Activated naive CD4-positive, alpha-beta T cell treated with anti-CD3 and anti-CD28 coated beads, Interleukin-2, amount 50 U/mL, for 72 hours (primary cell): ENCODE measurements at regions not wholly inside any gene's neighbourhood (a gene's known extent, or its start where the extent isn't known, plus 50 kb on each side); places are given as distances from the start of the nearest gene placed in this dataset.
A peak's percentile ranks its signal among the peaks of the same experiment; 100 is the strongest.

Source experiments
- ATAC-seq, 2 donors: fragments of 150-1000 bp; cut with Tn5 transposase; 2 replicates each; pipeline ENCODE4 v1.10.0; 2021; ENCODE audit warnings: mild to moderate bottlenecking in 2 of 2, moderate library complexity in 2 of 2
- DNase-seq, 2 donors: peaks; one replicate each; pipeline ENCODE4 v3.0.0; 2021 to 2022; ENCODE audit warnings: low spot score in 2 of 2
- H3K27ac Mint-ChIP-seq, 2 donors: one replicate each; pipeline ENCODE4 v1.8.0; 2022; ENCODE audit warnings: mild to moderate bottlenecking in 2 of 2, mixed read lengths in 2 of 2
- H3K36me3 Mint-ChIP-seq, 2 donors: one replicate each; pipeline ENCODE4 v1.8.0; 2022; ENCODE audit warnings: mixed read lengths in 2 of 2
- H3K9me3 Mint-ChIP-seq, 2 donors: one replicate each; pipeline ENCODE4 v1.8.0; 2022; ENCODE audit warnings: mixed read lengths in 2 of 2

- ATAC-seq (no peak), DNase-seq (peak in 1 of 2 donors; percentile 20)
- no peaks in the 10 kb centered on the region for H3K36me3 Mint-ChIP-seq
- H3K27ac Mint-ChIP-seq = no peak overlapping the region
- H3K9me3 Mint-ChIP-seq = peaks cover 6 to 8% of the 10 kb centered on the region in 2 donors
Measured at GRCh38 chr1:5650283-5651026, 341.8 kb downstream of the NPHP4 start.

GRCh38 chr1:5649795-5650194, 342.4 kb downstream of the NPHP4 start:
- no peak for ATAC-seq
- Mint-ChIP-seq H3K36me3 (no peaks in the 10 kb centered on the region), H3K27ac (no peak overlapping the region), H3K9me3 (peaks cover 7 to 8% of the 10 kb centered on the region in 2 donors)
- peak in 1 of 2 donors; percentile 14 for DNase-seq

GRCh38 chr1:5649166-5649551, 343.1 kb downstream of the NPHP4 start:
- DNase-seq = peak in 1 of 2 donors; percentile 48
- ATAC-seq = no peak
- no peaks in the 10 kb centered on the region for H3K36me3 Mint-ChIP-seq
- H3K27ac Mint-ChIP-seq = no peak overlapping the region
- peaks cover 7 to 8% of the 10 kb centered on the region in 2 donors for H3K9me3 Mint-ChIP-seq

DNA sequence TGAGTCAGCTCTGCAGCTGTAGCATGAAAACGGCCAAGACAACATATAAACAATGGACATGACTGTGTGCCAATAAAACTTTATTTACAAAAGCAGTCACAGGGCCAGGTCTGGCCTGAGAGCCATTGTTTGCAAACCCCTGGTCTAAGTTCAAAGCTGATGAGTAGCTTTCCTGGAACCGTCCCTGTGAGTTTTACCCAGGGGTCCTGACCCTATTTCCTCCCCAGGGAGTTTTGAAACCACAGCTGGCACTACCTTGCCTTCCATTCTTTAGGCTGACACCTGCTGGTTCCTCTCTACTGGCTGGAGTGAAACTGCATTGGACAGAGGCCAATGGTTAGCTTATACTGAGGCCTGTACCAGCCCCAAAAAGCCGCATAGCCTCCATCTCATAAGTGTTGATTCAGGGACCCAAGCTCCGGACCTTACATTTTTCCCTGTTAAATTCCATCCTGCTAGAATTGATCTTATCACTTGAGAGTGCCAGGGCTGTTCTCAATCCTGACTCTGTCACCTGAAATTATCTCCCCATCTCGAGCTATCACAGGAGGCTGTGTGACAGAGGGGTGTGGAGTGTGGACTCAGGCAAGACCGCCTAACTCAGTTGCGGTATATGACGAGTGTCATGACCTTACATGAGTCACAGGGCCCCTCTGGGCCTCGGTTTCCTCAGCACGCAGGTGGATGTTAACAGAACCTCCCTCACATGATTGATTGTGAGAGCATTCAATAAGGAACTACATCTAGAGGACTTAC, 343.6 kb downstream of the NPHP4 start:
- Mint-ChIP-seq H3K36me3 (no peaks in the 10 kb centered on the region), H3K9me3 (peaks cover 4% of the 10 kb centered on the region in 2 donors), H3K27ac (no peak overlapping the region)
- ATAC-seq = no peak
- DNase-seq = peak in 1 of 2 donors; percentile 25

GRCh38 chr1:5647234-5647633, 345.0 kb downstream of the NPHP4 start:
- peak in 1 of 2 donors; percentile 16 for DNase-seq
- peaks cover 4% of the 10 kb centered on the region in 2 donors for H3K9me3 Mint-ChIP-seq
- ATAC-seq = no peak
- no peaks in the 10 kb centered on the region for H3K36me3 Mint-ChIP-seq
- H3K27ac Mint-ChIP-seq = no peak overlapping the region

DNA sequence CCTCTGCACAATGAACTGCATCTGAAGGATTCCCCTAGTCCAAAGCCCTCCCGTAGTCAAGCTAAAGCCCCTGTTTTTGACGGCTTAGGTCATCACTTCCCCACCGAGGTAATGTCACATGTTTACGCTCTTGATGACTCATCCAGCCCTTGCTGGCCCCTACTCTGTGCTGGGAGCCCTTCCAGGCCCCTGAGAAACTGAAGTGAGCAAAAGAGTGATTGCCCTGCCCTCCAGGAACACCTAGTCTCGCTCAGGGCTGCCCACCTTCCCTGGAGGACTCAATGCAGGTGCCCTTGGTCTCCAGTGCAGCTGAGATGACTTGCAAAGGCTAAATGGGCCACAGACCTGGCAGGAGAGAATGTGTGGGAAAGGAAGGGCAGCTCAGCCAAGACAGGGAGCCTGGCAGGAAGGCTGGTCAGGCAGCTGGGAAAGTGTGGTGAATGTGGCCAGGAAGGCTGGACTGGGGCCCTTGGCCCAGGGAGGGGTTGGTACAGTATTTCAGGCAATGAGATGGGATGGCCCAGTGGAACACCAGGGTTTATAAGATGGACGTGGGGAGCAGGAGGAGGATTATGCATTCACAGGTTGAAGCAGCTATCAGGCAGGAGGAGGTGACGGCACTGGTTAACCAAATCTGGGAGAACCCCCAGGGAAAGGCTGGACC, 345.6 kb downstream of the NPHP4 start:
- no peak overlapping the region for H3K27ac Mint-ChIP-seq
- H3K36me3 Mint-ChIP-seq = no peaks in the 10 kb centered on the region
- DNase-seq (peak in 1 of 2 donors; percentile 33), ATAC-seq (no peak)
- peaks cover 4% of the 10 kb centered on the region in 2 donors for H3K9me3 Mint-ChIP-seq

- no peaks in the 10 kb centered on the region for H3K36me3 Mint-ChIP-seq
- peaks cover 4% of the 10 kb centered on the region in 2 donors for H3K9me3 Mint-ChIP-seq
- no peak for ATAC-seq
- DNase-seq = no peak
- no peak overlapping the region for H3K27ac Mint-ChIP-seq
Measured at GRCh38 chr1:5645929-5646328, 346.3 kb downstream of the NPHP4 start.

GRCh38 chr1:5645135-5645399, 347.2 kb downstream of the NPHP4 start:
- no peak overlapping the region for H3K27ac Mint-ChIP-seq
- no peaks in the 10 kb centered on the region for H3K36me3 Mint-ChIP-seq
- H3K9me3 Mint-ChIP-seq = peaks cover 4% of the 10 kb centered on the region in 2 donors
- no peak for DNase-seq
- ATAC-seq = no peak

GRCh38 chr1:5644281-5645134, 347.7 kb downstream of the NPHP4 start:
- H3K36me3 Mint-ChIP-seq = no peaks in the 10 kb centered on the region
- H3K9me3 Mint-ChIP-seq = peaks cover 4% of the 10 kb centered on the region in 2 donors
- H3K27ac Mint-ChIP-seq = no peak overlapping the region
- DNase-seq (peak in 1 of 2 donors; percentile 34), ATAC-seq (no peak)

DNA sequence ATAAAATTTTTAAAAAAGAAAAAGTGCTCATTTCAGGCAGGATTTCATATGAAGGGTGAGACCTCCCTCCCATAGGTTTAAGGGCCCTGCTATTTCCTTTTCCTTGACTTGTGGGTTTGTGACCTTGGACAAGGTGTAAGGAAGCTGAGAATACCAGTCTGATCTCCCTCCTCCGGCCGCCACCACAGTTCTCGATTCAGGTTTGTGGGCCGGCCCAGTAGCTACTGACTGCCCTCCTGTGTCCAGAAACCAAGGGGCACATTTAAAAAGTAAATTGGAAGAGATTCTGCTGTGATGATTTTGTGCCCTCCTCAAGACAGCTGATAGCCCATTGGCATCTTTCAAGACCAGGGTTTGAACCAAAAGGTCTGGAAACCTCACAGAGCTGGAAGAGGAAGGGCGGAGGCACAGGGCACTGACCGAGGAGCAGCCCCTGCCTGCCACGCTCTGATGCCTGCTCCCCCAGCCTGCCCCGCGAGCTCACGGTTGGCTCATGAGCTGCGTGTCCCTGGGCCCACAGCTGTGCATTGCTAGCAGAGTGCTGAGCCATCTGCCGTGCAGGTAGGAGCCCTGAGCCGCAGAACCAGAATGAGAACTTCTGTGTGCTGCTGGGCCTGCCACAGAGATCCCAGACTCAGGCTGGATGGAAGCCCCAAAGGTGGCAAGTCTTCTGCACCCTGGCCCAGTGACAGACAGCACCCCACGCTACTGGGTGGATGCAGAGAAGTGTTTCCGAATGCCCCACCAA, 348.7 kb downstream of the NPHP4 start:
- H3K9me3 Mint-ChIP-seq = peaks cover 4% of the 10 kb centered on the region in 2 donors
- no peak overlapping the region for H3K27ac Mint-ChIP-seq
- H3K36me3 Mint-ChIP-seq = no peaks in the 10 kb centered on the region
- DNase-seq = no peak
- ATAC-seq = no peak

DNA sequence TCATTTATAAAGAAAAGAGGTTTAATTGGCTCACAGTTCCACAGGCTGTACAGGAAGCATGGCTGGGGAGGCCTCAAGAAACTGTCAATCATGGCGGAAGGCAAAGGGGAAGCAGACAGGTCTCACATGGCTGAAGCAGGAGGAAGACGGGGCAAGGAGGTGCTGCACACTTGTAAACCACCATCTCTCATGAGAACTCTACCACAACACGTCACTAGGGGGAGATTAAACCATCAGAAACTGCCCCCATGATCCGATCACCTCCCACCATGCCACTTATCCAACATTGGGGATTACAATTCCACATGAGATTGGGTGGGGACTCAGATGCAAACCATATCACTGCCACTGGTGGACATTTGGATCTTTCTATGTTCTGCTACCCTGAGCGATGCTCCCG, 351.4 kb downstream of the NPHP4 start:
- no peak for DNase-seq
- no peaks in the 10 kb centered on the region for H3K36me3 Mint-ChIP-seq
- no peak overlapping the region for H3K27ac Mint-ChIP-seq
- no peak for ATAC-seq
- H3K9me3 Mint-ChIP-seq = peaks cover 0 to 4% of the 10 kb centered on the region in 2 donors

GRCh38 chr1:5639106-5639722, 353.0 kb downstream of the NPHP4 start:
- H3K36me3 Mint-ChIP-seq = no peaks in the 10 kb centered on the region
- H3K9me3 Mint-ChIP-seq = peaks cover 0 to 1% of the 10 kb centered on the region in 2 donors
- H3K27ac Mint-ChIP-seq = no peak overlapping the region
- ATAC-seq = no peak
- DNase-seq = peak in 1 of 2 donors; percentile 28

DNA sequence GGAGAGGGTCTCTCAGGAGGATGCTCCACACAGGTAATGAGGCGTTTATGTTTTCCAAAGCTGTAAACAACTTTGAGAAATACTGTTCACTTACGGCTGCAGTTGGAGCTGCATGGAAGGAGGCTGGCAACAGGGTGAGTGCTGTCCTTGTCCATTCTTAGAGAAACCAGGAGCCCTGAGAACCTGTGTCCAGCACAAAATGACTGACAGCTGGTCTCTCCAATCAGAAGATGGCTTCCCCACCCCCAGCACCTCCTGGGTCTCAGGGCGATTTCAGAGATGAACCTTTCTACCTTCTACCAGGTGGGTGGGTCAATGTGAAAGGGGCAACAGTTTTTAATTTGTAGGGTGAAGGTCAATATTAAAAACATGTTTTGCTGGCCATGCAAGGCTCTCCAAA, 353.6 kb downstream of the NPHP4 start:
- Mint-ChIP-seq H3K27ac (no peak overlapping the region), H3K36me3 (no peaks in the 10 kb centered on the region), H3K9me3 (peaks cover 0 to 6% of the 10 kb centered on the region in 2 donors)
- no peak for ATAC-seq
- no peak for DNase-seq

DNA sequence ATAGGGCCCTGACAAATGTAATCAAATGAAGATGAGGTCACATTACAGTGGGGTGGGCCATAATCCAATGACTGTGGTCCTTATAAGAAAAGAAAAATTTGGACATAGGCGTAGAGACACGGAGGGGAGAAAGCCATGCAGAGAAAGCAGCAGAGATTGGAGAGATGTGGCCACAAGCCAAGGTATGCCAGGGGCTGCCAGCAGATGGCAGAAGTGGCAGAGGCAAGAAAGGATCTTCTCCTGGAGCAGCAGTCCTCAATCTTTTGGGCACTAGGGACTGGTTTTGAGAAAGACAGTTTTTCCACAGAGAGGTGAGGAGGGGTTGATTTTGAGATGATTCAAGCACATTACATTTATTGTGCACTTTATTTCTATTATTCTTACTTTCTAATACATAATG, 355.1 kb downstream of the NPHP4 start:
- Mint-ChIP-seq H3K27ac (no peak overlapping the region), H3K9me3 (peaks cover 0 to 6% of the 10 kb centered on the region in 2 donors), H3K36me3 (no peaks in the 10 kb centered on the region)
- DNase-seq (peak; percentile 14 to 25), ATAC-seq (no peak)

DNA sequence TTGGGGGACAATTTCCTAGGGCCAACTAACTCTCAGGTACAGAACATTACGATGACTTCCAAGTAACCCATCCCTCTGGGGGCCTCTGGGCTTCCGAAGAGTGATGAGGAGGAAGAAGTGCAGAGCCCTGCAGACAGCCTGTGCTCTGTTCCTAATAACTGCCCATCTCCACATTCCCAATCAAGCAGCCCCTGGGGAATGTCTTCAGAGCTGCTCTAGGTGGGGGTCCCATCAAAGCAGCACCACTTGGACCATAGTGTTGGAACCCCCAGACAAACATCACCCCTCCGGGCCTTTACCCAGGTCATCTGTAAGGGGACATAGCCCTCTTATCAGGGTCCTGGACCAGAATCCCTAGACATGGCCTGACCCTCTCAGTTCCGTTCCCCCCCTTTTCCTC, 357.3 kb downstream of the NPHP4 start:
- no peak for ATAC-seq

DNA sequence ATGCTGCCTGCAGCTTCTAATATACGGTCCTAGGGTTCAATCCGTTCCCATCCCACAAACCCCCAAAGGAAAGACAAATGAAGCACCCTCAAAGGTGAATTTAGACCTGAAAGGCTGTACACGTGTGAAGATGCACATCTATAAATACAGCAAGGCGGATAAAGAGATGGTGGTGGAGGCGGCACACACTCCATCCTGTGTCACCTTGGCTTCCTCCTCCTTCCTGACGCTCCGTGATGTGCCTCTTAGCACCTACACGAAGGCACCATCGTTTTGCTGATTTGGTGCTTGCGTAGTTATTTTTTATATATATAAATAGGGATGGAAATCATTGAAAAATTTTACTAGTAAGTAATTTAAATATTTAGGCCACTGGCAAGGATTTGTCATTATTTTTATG, 359.4 kb downstream of the NPHP4 start:
- Mint-ChIP-seq H3K9me3 (peaks cover 0 to 6% of the 10 kb centered on the region in 2 donors), H3K27ac (no peak overlapping the region), H3K36me3 (no peaks in the 10 kb centered on the region)
- ATAC-seq (no peak), DNase-seq (no peak)

More for the DNA sequence above, 357.3 kb downstream of the NPHP4 start:
- H3K9me3 Mint-ChIP-seq = peaks cover 0 to 6% of the 10 kb centered on the region in 2 donors
- H3K36me3 Mint-ChIP-seq = no peaks in the 10 kb centered on the region
- DNase-seq = peak in 1 of 2 donors; percentile 18
- no peak overlapping the region for H3K27ac Mint-ChIP-seq
